ENCODE measurements at regions not wholly inside any gene's neighbourhood (a gene's known extent, or its start where the extent isn't known, plus 50 kb on each side); places are given as distances from the start of the nearest gene placed in this dataset.

- TF ChIP-seq GABPA (IDR thresholded peaks at IDR 0.05 in 1 of 2, conservative IDR thresholded peaks at IDR 0.05 in 1 of 2) (no peak), YY1 (IDR thresholded peaks at IDR 0.05) (no peak), CTCF (IDR thresholded peaks at IDR 0.05; ENCODE audit: low read depth, low read length, missing input control) (no peak), ATF3 (IDR thresholded peaks at IDR 0.05) (no peak), RAD21 (IDR thresholded peaks at IDR 0.05) (no peak)
These were observed 101.1 kb upstream of the SLC7A1 start for GRCh38 chr13:29696606-29697005.

Measured in liver (tissue), 3 donors.